ENCODE measurements at regions not wholly inside any gene's neighbourhood (a gene's known extent, or its start where the extent isn't known, plus 50 kb on each side); places are given as distances from the start of the nearest gene placed in this dataset.

DNA sequence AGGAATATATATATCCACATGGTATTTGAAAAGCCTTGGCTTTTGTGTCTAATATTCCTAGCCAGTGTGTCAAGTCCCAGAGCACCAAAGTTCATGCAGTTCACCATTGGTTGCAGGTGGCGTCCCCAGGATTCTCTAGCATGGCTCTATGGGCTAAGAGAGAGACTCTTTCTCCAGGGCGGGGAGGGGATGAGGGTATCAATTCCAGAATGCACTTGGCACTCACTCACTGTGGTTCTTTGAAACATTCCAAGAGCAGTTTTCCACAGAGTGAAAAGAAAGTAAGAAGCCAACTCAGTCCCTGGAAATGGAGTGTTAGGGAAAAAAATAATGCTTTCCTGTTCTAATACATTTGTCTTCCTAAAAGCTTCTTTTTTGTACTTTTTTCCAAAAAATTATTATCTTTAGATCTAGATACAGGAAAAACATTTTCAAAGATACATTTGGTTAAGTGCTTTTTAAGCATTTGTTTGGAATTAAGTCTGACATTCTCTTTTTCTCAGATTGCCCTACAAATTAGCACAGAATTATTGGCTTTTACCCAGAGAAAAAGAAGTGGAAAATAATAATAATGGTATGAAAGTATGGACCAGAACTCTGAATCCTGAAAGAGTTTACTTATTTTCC is 239.9 kb downstream of the PAX3 start:
- Histone ChIP-seq H3K4me1 (no peaks in the 10 kb centered on the region), H3K27ac (no peak overlapping the region), H3K9me3 (no peaks in the 10 kb centered on the region), H3K36me3 (no peaks in the 10 kb centered on the region), H3K4me3 (no peak overlapping the region), H3K27me3 (peaks cover 27% of the 10 kb centered on the region)
- TF ChIP-seq, protein P1, sequence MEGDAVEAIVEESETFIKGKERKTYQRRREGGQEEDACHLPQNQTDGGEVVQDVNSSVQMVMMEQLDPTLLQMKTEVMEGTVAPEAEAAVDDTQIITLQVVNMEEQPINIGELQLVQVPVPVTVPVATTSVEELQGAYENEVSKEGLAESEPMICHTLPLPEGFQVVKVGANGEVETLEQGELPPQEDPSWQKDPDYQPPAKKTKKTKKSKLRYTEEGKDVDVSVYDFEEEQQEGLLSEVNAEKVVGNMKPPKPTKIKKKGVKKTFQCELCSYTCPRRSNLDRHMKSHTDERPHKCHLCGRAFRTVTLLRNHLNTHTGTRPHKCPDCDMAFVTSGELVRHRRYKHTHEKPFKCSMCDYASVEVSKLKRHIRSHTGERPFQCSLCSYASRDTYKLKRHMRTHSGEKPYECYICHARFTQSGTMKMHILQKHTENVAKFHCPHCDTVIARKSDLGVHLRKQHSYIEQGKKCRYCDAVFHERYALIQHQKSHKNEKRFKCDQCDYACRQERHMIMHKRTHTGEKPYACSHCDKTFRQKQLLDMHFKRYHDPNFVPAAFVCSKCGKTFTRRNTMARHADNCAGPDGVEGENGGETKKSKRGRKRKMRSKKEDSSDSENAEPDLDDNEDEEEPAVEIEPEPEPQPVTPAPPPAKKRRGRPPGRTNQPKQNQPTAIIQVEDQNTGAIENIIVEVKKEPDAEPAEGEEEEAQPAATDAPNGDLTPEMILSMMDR (IDR thresholded peaks at IDR 0.05), result no peak
- DNase-seq (no peak), ATAC-seq (no peak)
- intact Hi-C loops (cut with DNase I), result no loop called here

DNA sequence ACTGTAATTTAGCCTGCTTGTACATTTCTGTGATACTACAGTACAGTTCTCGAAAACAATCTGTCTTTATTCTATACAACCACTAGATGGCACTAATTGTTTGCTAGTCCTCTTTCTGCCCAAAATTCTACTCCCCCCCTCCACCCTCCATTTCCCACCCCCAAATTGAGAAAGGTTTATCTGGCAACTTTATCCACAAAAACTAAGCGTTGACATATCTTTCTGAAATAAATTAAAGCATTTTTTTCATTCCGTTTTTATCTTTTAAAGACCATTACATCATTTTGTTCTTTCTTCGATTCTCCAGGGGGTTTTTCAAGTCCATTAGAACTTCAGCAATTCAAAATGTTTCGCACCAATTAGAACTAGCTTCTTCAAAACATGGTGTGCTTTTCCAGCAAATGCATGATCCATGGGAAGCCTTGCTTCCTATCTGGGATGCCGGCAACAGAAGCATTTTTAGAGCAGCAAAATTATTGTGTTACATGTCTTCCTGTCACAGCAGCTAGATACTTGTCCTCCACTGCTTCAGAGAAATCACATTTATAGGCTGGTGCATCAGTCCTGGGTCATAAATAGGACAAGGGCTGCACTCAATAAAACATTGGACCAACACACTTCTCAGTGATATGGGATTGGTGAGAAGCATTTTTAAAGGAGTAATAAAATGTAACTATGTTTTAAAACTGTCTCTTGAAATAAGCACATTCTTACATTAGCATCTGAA is 241.3 kb downstream of the PAX3 start:
- intact Hi-C loops (cut with DNase I), result no loop called here
- ATAC-seq (peak; percentile 43), DNase-seq (no peak)
- Histone ChIP-seq H3K27me3 (peaks cover 27% of the 10 kb centered on the region), H3K4me1 (no peaks in the 10 kb centered on the region), H3K27ac (no peak overlapping the region), H3K36me3 (no peaks in the 10 kb centered on the region), H3K4me3 (no peak overlapping the region), H3K9me3 (no peaks in the 10 kb centered on the region)
- TF ChIP-seq, protein P1 (IDR thresholded peaks at IDR 0.05), result peak; percentile 57

DNA sequence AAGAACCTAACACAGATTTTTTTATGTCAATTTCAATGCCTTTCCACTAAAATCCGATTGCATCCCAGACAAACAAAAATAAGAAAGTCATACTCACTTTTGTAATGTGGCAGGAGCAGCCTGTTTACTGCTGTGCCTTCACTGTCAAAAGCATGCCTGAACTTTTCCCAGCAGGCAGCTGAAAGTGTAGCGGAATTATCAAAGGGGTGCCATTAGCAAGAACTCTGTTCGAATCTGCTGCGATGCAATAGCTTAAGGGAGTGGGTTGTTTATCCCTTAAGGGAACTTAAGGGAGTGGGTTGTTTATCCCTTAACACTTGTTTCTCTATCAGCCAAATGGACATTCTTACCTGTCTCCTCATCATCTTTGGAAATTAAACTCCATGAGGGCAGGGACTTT is 243.5 kb downstream of the PAX3 start:
- Histone ChIP-seq H3K4me1 (no peaks in the 10 kb centered on the region), H3K27me3 (peaks cover 37% of the 10 kb centered on the region), H3K36me3 (no peaks in the 10 kb centered on the region), H3K9me3 (no peaks in the 10 kb centered on the region), H3K4me3 (no peak overlapping the region), H3K27ac (no peak overlapping the region)
- intact Hi-C loops (cut with DNase I), result no loop called here
- TF ChIP-seq, protein P1 (IDR thresholded peaks at IDR 0.05), result no peak
- no peak for DNase-seq
- no peak for ATAC-seq

DNA sequence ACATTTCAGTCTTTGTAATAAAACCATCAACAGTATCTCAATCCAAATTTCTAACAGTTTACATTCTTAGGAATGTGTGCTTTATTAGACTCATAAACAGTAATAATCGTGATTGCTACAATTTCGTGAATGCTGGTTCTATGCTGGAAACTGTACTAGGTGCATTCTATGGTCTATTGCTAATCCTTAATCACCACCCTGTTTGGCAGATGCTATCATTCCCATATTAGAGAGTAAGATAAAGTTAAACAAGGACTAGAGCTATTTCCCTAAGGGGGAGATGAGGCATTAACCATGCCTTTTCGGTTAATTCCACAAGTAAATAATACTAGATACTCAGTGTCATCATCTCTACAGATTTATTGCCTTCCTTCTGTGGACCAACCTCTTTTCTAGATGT is 244.0 kb downstream of the PAX3 start:
- DNase-seq (no peak), ATAC-seq (no peak)
- H3K27ac ChIP-seq, result no peak overlapping the region
- no peak overlapping the region for H3K4me3 ChIP-seq
- H3K27me3 ChIP-seq, result peaks cover 42% of the 10 kb centered on the region
- H3K4me1 ChIP-seq, result no peaks in the 10 kb centered on the region
- intact Hi-C loops (cut with DNase I), result no loop called here
- no peaks in the 10 kb centered on the region for H3K36me3 ChIP-seq
- no peaks in the 10 kb centered on the region for H3K9me3 ChIP-seq
- TF ChIP-seq, protein P1 (IDR thresholded peaks at IDR 0.05), result no peak

DNA sequence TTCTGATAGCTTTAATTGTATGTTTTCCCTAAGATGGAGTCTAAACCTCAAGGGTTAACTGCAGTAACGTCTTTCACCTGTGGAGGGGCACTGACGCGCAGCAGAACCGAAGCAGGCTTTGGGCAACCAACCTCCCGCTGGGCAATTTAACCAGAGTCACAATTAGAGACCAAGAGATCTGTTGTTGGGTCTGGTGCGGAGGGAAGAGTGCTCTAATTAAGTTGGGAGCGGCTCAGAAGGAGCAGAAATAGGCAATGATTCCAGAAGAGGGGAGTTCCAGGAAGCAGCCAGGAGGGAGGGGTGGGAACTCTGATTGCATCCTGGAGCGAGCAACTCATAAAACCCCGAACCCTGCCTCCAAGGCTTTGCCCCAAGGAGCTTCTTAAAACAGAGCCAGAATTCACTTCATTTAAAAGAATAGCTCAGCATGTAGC is 245.8 kb downstream of the PAX3 start:
- ATAC-seq (no peak), DNase-seq (no peak)
- Histone ChIP-seq H3K27ac (no peak overlapping the region), H3K36me3 (no peaks in the 10 kb centered on the region), H3K4me3 (no peak overlapping the region), H3K4me1 (no peaks in the 10 kb centered on the region), H3K27me3 (peaks cover 33% of the 10 kb centered on the region), H3K9me3 (no peaks in the 10 kb centered on the region)
- intact Hi-C loops (cut with DNase I), result no loop called here
- TF ChIP-seq, protein P1 (IDR thresholded peaks at IDR 0.05), result no peak

Data from upper lobe of right lung (tissue), 1 donor.